Heart left ventricle (tissue), 13 donors: ENCODE measurements at regions not wholly inside any gene's neighbourhood (a gene's known extent, or its start where the extent isn't known, plus 50 kb on each side); places are given as distances from the start of the nearest gene placed in this dataset.

Experiments
- CTCF ChIP-seq, 12 donors: fragments of 200-600 bp; sonication (generic) in 4 of 12; IDR thresholded peaks; one replicate each; pipeline versions ENCODE4 v1.5.0 to v1.8.0; 2018 to 2022; ENCODE audit warnings: antibody characterized with exemption in 12 of 12, mild to moderate bottlenecking in 5 of 12
- POLR2A ChIP-seq, 2 donors: fragments of 450-650 bp; IDR thresholded peaks; one replicate each; pipeline ENCODE4 v1.6.1; 2017; ENCODE audit warnings: antibody characterized with exemption in 2 of 2, mild to moderate bottlenecking in 2 of 2, moderate library complexity in 2 of 2
- donor health status: ischemic (EF 13 %, LVEDD 7.1; RV severe dilation, severe dysfunction).
- donor health status: DM: no; HTN: yes; CAD: no.
- donor health status: DM: no; HTN: no; CAD: no.
- donor health status: ischemic (EF 25% LVEDD 6.9; RV normal size, moderate dysfunction).
- donor health status: ischemic (EF 25% LVEDD 5.7; RV mildly dilated, moderate dysfunction).
- donor health status: ischemic (EF 35%, LVEDD 5.7; RV mildly dilated, moderate dysfunction).
- donor health status: nonischemic (EF 11% LVEDD 7.7; RV severe dilation, severe dysfunction).
- donor health status: DM: yes; HTN: yes; CAD: no.
- donor health status: PGD.
- donor health status: ischemic (EF 29% LVEDD 5.4; RV normal size, mild dysfunction).
- donor health status: nonischemic (EF 23%, LVEDD 6.1; RV moderate dilation, normal function).

- TF ChIP-seq CTCF (IDR thresholded peaks at IDR 0.05) (no peak), POLR2A (IDR thresholded peaks at IDR 0.05) (no peak)
Observed at GRCh38 chr7:155956977-155957376, 144.7 kb upstream of the SHH start.
